22Rv1 (cell line): ENCODE measurements at regions not wholly inside any gene's neighbourhood (a gene's known extent, or its start where the extent isn't known, plus 50 kb on each side); places are given as distances from the start of the nearest gene placed in this dataset.

Experiments
- CTCF ChIP-seq: fragments of 450-650 bp; IDR thresholded peaks from 2 replicates; pipeline ENCODE4 v1.5.1; 2017; ENCODE audit warnings: mild to moderate bottlenecking
- ZFX ChIP-seq: fragments of 450-650 bp; IDR thresholded peaks from 2 replicates; pipeline ENCODE4 v1.6.1; 2017; ENCODE audit warnings: antibody characterized with exemption, borderline replicate concordance

- TF ChIP-seq CTCF (no peak), ZFX (no peak)
Measured at GRCh38 chr3:89571707-89572106, 464.3 kb downstream of the EPHA3 start.
